GM08714 (cell line): ENCODE measurements at regions not wholly inside any gene's neighbourhood (a gene's known extent, or its start where the extent isn't known, plus 50 kb on each side); places are given as distances from the start of the nearest gene placed in this dataset.

Experiments
- H3K4me3 ChIP-seq: fragments of 200-500 bp; sonication (Bioruptor generic); 2 replicates; pipeline ENCODE4 v1.5.1; 2014; ENCODE audit warnings: mild to moderate bottlenecking, low read length, inconsistent platforms
- ZNF274 ChIP-seq: IDR thresholded peaks from 2 replicates; pipeline ENCODE4 v1.6.1; 2012; ENCODE audit warnings: mild to moderate bottlenecking, low read depth, low read length

DNA sequence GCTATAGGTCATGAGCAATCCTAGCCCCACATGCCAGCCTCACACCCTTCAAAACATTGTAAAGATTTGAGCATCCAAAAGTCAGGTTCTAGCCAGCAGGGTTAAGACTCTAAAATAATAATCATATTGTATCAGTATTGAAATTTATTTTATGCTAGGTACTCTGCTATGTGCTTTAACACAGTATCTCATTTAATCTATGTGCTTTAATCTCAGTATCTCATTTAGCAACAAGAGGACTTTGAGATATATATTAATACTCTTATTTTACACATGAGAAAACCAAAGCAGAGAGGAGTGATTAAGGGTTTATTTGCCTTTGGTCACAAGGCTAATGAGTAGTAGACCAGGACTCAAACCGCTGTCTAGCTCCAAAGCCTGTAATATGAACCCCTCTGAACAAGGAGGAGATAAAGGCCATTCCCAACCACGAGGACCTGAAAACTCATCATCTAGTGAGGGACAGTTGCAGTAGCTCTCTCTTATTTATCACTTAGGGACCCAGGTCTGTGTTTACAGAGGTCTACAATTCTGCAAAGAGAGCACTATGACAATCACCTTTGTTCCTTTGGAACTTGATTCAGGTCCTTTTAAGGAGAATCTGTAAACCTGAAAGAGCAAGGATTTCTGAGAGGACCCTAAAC is 116.5 kb upstream of the SERTAD2 start:
- H3K4me3 ChIP-seq: no peak overlapping the region

GRCh38 chr2:64770781-64771334 is 117.1 kb upstream of the SERTAD2 start:
- TF ChIP-seq ZNF274: no peak
- no peak overlapping the region for H3K4me3 ChIP-seq

More for the DNA sequence above, 116.5 kb upstream of the SERTAD2 start:
- no peak for TF ChIP-seq ZNF274

- no peak for TF ChIP-seq ZNF274
- no peak overlapping the region for H3K4me3 ChIP-seq
These were observed 118.0 kb upstream of the SERTAD2 start for GRCh38 chr2:64771737-64772136.

GRCh38 chr2:64773461-64774118 is 119.9 kb upstream of the SERTAD2 start:
- no peak for TF ChIP-seq ZNF274
- H3K4me3 ChIP-seq: no peak overlapping the region

- H3K4me3 ChIP-seq: no peak overlapping the region
- TF ChIP-seq ZNF274: no peak
These were observed 124.1 kb upstream of the SERTAD2 start for GRCh38 chr2:64777841-64778240.

DNA sequence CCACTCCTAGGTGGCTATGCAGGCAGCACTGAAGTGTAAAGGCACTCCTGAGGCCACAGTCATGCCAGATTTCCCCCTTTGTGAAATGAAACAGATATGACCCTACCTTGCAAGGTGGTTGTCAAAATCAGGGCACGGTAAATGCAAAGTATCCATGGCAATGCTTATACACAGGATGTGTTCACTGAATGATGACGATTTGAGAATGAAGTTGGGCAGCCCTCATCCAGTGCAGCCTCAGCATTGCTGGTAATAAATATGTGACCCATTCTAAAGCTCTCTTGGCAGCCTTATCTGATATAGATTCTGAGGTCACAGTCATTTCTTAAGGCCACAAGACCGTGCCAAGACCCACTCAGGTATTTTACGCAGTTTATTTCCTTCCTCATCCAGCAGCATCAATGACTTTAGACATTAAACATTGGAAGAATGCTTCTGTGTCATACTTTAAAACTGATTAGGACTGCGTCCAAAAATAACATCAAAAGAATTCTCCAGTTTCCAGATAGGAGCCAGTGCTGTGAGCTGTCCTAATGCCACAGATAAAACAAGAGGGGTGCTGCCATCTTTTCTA is 125.5 kb upstream of the SERTAD2 start:
- H3K4me3 ChIP-seq: no peak overlapping the region
- no peak for TF ChIP-seq ZNF274

- H3K4me3 ChIP-seq: no peak overlapping the region
- TF ChIP-seq ZNF274: no peak
These were observed 126.3 kb upstream of the SERTAD2 start for GRCh38 chr2:64780041-64780440.

DNA sequence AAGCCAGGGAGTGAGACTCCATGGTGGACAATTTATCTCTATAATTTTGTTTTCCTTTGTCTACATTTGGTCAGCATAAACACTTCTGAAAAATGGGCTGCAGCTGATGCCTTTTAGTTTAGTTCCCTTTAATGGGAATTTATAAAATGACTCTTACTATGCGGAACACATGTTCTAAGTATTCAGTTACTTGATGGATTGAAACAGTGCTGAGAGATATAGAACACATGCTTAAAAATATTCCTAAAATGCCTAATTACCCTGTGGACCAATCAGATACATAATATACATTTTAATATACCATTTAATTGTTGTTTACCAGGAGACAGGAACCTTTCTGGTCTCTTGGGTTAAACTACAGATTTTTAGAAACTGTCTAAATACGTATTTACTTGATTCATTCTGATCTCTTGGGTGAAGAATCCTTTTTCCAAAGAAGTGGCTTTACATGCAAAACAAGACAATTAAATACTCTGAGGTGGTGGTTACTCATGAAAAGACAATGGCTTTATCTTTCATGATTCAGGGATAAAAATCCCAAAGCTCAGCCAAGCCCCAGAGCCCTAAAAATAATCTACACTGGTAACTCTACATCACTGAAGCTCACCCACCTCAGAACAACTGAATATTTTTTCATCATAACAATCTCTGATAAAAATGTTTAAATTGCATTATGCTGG is 128.1 kb upstream of the SERTAD2 start:
- no peak for TF ChIP-seq ZNF274
- no peak overlapping the region for H3K4me3 ChIP-seq

DNA sequence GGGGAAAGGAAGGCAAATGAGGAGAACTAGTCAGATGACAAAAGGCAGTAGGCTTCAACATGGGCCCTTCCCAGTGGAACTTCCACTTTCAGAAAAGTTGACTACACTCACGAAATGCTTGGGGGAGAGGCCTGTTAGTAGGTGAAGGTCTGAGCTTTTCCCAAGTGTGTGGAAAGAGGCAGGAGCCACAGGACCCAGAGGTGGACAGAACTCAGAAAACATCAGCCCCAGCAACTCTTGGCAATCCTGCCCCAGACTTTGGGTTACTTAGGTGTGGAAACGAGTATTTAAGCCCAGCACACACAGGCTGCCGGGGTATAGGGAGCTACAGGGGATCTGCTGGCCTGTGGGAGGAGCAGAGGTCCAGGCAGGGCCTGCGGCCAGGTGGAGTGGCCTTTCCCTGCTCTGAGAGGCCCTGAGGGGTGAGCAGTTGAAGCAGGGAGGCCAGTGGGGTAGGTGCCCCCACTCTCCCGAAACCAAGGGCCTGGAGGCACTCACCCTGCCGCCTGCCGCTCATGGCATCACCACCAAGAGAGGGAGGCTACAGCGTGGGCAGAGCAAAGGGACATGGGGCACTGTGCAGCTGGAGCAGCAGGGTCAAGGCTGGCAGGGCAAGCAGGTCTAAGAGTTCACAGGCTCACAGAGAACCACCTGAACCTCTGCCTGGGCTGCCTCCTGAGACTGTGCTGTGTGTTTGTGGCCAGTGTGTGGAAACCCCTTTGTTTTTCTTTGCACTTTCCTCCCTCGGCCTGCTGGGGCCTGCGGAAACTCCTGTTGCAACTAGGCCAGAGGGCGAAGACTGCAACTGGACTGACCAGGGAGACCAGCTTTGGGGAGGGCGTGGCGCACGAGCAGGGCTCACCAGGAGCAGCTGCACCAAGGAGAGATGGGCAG is 130.7 kb upstream of the SERTAD2 start:
- TF ChIP-seq ZNF274: no peak
- no peak overlapping the region for H3K4me3 ChIP-seq

- H3K4me3 ChIP-seq: no peak overlapping the region
- no peak for TF ChIP-seq ZNF274
These were observed 131.5 kb upstream of the SERTAD2 start for GRCh38 chr2:64785245-64785644.

- H3K4me3 ChIP-seq: no peak overlapping the region
- TF ChIP-seq ZNF274: no peak
These were observed 132.8 kb upstream of the SERTAD2 start for GRCh38 chr2:64786343-64787018.

- no peak for TF ChIP-seq ZNF274
- H3K4me3 ChIP-seq: no peak overlapping the region
These were observed 133.3 kb upstream of the SERTAD2 start for GRCh38 chr2:64787019-64787365.

DNA sequence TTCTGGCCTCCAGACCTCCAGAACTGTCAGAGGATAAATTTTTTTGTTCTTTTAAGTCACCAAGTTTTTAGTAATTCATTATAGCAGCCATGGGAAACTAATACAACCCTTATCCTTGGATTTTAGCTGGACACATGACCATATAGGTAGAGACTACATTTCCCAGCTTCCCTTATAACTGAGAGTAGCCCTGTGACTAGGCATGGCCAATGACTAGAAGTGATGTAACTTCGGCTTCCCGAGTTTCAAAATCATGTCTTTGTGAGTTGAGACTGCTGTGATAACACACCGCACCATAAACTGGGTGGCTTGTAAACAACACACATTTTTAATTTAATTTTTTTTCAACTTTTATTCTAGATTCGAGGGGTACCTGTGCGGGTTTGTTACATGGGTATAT is 134.0 kb upstream of the SERTAD2 start:
- H3K4me3 ChIP-seq: no peak overlapping the region
- TF ChIP-seq ZNF274: no peak
